Dermis microvascular lymphatic vessel endothelial cell (primary cell): ENCODE measurements at regions not wholly inside any gene's neighbourhood (a gene's known extent, or its start where the extent isn't known, plus 50 kb on each side); places are given as distances from the start of the nearest gene placed in this dataset.
"Not testable (repeated sequence)": the region's sequence is repeated elsewhere in the genome, so short reads cannot be mapped to it uniquely, and the experiment has no call there.

Source experiments
- DNase-seq, 2 donors: peaks; one replicate each; pipeline versions ENCODE4 v3.0.0 to v3.0.0-alpha.2; 2010; ENCODE audit warnings: low read depth in 2 of 2

DNA sequence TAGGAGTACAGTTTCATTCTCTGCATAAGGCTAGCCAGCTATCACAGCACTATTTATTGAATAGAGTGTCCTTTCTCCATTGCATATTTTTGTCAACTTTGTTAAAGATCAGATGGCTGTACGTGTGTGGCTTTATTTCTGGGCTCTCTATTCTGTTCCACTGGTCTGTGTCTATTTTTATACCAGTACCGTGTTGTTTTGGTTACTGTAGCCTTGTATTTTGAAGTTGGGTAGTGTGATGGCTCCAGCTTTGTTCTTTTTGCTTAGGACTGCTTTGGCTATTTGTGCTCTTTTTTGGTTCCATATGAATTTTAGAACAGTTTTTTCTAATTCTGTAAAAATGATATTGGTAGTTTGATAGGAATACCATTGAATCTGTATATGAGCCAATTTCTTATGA, 182.1 kb upstream of the DIAPH2 start:
- DNase-seq = no peak

DNA sequence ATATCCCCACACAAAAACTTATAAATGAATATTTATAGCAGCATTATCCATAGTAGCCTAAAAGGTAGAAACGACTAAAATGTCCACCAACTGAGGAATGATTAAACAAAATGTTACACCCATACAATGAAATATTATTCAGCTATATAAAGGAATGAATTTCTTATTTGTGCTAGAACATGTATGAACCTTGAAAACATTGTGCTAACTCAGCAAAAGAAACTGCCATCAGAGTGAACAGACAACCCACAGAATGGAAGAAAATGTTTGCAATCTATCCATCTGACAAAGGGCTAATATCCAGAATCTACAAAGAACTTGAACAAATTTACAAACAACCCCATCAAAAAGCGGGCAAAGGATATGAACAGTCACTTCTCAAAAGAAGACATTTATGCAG, 155.3 kb upstream of the DIAPH2 start:
- DNase-seq = not testable (repeated sequence)

DNA sequence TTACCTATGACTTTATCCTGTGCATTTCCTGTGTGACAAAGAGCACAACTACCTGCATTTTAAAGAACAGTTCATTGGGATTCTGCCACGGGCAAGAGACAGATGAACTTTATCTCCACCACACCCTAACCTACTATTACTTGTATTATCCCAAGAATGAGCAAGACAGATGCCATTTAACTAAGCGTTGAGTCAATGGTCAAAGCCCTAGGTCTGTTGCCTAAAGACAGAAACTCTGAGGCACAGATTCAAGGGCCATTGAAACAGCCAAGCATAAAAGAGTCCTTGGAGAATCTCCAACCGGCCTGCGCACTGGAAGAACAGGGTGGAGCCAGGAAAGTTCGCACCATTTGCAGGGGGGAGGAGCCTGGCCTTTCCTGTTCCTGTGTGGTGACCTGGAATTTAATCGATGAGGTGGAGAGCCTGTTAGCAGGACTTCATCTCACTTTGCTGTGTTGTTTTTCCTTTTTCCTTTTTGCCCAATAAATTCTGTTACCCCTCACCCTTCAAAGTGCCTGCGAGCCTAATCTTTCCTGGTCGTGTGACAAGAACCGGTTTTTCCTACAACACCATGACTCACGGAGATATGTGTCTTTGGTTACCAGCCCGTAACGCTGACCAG, 146.4 kb upstream of the DIAPH2 start:
- DNase-seq = no peak

DNA sequence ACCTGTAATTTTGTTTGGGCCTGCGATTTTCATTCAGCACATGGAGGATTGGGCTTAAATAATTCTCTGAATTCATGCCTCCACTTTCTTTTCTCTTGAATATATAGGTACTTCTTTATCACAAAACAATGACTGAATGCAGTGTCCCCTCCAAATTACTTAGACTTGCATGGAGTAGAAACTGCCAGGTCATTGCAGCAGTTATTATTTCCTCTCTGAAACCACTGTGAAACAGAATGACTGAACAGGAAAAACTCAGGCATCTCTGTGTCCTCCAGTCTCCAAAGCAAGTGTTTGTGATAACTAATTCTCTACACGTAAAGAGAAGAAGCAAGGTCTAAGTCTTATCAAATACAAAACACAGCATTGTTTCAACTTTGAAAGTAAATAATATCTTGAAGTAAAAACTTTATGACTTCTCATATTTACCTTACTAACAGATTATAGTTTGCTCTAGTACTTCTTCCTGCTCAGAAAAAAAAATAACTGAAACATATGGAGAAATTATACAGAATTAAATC, 144.5 kb upstream of the DIAPH2 start:
- peak in 1 of 2 donors; percentile 2 for DNase-seq

DNA sequence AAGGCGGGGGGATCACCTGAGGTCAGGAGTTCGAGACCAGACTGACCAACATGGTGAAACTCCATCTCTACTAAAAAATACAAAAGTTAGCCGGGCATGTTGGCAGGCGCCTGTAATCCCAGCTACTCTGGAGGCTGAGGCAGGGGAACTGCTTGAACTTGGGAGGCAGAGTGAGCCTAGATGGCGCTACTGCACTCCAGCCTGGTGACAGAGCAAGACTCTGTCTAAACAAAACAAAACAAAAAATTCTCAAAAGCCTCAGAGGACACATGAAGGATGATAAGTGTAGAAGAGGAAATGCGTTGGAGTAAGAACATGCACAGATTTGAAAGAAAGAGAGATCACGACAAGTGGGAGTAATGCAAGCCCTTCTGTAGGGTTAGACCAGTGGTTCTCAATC, 138.4 kb upstream of the DIAPH2 start:
- DNase-seq = not testable (repeated sequence)

DNA sequence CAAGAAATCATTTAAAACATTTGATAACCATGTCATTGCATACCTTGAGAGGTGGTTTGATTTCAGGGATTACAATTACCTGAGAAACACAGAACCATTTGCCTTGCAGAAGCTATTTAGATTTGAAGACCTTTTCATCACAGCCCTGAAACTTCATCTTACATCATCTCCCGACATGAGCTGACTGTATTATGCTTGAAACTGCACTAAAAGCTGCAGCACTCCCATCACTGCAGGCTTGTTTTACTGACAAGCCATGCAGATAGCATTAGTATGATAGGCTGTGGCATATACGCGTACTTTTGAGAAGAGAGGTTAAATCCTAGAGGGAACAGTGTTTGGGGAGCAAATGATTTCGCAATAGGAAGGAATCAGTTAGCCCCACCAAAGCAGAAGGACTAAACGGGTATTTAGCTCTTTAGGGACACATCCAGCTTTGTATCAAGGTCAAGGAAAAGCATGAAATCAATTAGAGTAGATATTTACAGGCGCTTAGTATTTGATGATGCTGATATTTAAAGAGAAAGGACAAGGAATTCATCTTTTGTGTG, 133.2 kb upstream of the DIAPH2 start:
- no peak for DNase-seq

DNA sequence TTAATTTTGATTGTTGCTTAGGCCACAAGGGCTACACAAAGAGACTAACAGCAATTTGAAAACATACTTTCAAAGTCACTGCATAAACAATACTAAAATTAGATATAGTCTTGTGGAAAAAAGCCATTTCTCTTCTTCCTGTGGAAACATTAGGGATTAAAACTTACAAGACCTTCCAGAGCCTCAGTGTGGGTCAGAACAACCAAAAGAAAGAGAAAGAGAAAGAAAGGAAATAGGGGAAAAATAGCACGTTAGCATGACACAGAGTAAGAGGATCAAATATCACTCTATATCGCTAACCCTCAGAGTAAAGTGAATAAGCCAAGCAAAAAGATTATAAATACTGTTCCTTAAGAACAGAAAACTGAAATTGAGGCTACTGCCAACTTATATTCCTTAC, 127.8 kb upstream of the DIAPH2 start:
- no peak for DNase-seq

DNA sequence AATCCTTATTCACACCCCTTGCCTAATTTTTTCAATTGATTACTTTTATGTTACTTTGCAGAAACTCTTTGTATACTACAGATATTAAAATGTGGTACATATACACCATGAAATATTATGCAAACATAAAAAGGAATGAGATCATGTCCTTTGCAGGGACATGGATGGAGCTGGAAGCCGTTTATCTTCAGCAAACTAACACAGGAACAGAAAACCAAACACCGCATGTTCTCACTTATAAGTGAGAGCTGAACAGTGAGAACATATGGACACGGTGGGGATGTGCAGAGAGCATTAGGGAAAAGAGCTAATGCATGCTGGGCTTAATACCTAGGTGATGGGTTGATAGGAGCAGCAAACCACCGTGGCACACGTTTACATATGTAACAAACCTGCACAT, 123.5 kb upstream of the DIAPH2 start:
- DNase-seq = not testable (repeated sequence)

DNA sequence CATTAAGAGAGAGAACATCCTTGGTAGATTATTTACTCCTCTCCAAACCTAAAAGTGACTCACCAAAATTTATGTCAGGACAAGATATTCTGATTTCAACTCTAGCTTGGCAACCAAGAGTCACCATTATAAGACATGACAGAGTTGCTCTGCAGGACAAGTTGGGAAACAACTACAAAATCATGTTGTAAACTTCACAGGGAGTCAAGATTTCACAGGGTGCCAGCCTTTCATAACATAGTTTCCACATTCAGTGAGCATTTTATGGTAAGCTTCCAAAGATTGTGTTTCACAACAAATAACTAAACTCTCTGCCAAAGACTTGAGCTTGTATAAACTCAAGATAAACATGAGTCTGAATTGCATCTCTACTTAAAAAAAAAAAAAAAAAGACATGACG, 121.0 kb upstream of the DIAPH2 start:
- no peak for DNase-seq

DNA sequence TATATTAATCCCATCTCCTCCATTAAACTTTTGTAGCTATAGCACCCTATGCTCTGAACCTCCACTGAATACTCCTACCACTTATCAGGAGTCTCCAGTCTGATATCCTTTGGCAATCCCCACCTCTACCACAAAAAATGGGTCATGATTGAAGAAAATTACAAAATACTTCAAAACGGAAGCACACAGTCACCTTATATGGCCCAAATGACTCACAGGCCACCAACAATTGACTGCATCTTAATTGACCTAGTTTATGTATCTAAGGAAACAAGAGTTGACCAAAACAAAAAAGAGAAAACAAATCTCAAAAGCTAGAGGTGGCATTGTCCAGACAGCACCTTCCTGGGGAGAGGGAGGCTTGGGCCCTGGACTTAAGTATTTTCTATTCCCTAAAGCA, 120.0 kb upstream of the DIAPH2 start:
- DNase-seq = peak in 1 of 2 donors; percentile 28

DNA sequence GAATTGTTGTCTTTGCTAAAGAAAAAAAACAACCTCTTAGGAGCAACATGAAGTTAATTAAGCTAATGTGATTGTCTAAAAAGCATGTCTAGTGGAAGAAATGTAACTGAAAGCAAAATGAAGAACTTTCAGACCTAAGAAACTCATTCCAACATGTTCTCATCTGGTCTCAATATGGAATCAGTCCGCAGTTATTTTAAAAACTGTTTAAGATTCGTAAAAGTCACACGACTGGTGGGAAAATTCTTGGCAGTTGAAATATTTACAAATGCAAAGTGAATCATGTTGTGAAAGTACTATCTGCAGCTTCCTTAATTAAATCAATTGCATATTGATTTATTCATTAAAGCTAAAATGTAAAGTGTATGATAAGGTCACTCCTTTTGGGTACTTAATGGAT, 117.8 kb upstream of the DIAPH2 start:
- DNase-seq = no peak

DNA sequence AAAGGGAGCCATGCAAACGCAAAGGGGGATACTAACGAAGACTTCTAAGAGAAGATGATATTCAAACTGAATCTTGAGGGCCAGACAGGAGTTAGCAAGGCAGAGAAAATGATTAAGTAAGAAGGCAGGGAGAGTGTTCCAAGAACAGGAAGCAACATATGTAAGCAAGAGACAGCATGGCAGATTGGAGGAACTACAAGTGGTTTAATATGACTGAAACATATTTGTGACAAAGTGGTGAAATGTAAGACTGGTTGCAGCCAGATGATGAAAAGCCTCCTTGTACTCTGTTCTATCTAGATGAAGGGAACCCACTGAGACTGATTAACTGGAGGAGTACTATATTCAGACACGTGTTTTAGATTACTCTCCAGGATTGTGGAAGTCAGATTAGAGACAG, 116.6 kb upstream of the DIAPH2 start:
- DNase-seq = no peak

DNA sequence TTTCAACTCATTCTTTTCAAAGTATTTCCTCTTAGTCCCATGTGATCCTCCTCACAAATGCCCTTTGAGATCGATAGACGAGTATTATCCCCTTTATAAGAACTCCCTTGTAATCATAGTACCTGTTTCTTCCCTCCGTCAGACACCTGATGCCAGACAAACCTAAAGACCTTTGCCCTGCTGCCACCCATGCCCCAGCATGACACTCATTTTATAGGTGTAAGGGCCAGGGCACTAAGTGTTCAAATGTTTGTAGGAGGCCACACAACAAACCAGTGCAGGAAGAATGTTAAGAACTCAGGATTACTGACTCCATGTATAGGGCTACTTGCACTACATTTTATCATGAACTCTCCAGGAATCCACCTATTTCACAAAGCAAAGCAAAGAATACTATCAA, 115.6 kb upstream of the DIAPH2 start:
- no peak for DNase-seq

DNA sequence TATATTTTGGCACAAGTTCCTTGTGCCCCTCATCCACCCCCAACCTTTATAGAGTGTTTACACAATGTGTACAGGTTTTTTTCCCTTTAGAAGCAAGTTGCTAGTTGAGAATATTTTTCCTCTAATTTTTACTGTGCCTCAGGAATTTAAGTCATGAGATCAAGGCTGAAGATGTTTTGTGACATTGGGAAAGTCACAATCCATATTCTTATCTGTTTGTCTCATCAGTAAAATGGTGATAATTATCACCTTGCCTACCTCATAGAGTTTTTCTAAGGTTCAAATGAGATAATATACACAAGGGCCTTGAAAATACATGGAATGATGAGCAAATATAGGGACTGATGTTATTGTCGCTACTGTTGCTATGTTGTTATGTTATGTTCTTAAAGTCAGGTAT, 109.6 kb upstream of the DIAPH2 start:
- no peak for DNase-seq

DNA sequence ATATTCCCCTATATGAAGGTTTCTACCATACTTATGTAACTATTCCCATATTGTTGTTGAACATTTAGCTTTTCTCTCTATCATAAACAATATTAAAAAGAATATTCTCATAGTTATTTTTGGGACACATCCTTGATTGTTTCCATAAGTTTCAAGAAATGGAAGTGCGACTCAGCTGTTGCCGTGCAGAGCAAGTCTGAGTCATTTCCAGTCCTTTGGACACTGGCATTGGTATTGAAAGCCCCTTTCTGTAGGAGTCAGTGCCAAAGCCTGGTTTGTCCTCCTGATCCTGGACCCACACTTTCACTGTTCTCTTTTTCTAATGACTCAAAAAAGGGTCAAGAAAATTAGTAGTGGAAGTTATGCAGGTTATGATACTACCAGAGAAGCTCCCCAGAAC, 108.3 kb upstream of the DIAPH2 start:
- DNase-seq = peak in 1 of 2 donors; percentile 72

DNA sequence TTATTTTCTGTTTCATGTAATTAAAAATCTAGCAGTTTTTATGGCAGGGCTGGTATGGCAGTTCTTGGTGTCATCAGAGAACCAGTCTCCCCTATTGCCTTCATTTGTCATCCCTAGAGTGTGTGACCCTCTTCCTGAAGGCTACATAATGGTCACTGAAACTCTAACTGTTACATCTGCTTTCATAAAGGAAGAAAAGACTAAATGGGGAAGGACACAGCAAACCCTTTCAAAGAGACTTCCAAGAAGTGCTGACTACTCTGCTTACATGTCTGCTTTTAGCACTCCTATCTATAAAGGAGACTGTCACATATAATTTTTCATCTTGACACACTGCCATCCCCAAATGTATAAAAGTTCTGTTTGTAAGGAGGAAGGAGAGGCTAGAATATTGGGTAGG, 105.9 kb upstream of the DIAPH2 start:
- DNase-seq = no peak

DNA sequence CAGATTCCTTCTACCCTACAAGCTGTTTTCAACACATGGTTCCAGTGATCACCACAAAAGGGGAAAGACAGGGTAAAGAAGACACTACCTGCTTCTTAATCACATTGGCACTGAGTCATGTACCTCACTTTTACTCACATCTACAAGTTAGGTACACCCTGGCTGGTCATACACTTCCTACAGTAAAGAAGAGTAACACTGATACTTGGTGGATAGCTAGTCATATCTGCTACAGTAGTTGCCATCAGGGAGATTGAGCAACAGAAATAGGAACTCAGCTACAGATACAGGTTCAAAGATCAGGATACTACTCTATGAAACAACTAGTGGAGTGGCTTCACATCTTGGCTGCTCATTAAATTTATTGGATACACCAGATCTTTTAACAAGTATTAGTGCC, 105.4 kb upstream of the DIAPH2 start:
- DNase-seq = no peak

DNA sequence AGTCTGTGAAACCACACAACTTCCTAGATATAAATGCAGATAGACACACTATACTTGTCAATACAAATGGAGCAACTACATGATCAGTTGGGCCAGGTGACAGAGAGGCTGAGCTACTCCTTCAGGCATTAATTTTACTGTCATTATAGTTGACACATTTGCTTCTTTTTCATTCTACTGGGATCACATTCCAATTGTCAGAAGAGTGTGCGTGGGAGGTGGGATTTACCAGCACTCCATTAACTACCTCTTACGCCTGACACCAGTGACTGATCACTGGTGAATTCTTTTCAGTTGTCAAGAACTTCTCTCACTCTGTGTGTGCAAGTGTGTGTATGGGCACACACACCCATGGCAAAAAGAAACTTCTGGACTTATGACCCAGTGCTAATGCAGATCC, 94.2 kb upstream of the DIAPH2 start:
- no peak for DNase-seq

DNA sequence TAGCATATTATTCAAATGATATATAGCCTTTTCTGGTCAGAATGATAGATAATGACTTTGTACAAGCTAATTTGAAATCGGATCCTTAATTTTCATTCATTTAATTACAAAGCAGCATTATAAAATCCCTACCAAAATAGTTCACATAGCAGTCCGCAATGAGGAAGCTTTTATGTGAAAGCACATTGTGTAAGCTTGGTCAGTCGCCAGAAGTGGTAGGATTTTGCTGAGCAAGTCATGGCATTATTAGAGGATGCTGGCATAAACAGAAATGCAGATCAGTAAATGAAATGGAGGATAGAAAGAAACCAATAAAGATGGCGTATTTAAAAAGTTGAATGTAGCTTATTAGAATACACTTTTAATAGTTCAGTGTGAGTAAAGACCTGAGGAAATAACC, 93.2 kb upstream of the DIAPH2 start:
- peak in 1 of 2 donors; percentile 5 for DNase-seq

DNA sequence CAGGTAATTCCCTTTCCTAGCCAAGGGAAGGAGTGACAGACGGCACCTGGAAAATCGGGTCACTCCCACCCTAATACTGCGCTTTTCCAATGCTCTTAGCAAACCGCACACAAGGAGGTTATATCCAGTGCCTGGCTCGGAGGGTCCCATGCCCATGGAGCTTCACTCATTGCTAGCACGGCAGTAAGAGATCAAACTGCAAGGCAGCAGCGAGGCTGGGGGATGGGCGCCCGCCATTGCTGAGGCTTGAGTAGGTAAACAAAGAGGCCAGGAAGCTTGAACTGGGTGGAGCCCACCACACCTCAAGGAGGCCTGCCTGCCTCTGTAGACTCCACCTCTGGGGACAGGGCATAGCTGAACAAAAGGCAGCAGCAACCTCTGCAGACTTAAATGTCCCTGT, 86.8 kb upstream of the DIAPH2 start:
- DNase-seq = not testable (repeated sequence)

DNA sequence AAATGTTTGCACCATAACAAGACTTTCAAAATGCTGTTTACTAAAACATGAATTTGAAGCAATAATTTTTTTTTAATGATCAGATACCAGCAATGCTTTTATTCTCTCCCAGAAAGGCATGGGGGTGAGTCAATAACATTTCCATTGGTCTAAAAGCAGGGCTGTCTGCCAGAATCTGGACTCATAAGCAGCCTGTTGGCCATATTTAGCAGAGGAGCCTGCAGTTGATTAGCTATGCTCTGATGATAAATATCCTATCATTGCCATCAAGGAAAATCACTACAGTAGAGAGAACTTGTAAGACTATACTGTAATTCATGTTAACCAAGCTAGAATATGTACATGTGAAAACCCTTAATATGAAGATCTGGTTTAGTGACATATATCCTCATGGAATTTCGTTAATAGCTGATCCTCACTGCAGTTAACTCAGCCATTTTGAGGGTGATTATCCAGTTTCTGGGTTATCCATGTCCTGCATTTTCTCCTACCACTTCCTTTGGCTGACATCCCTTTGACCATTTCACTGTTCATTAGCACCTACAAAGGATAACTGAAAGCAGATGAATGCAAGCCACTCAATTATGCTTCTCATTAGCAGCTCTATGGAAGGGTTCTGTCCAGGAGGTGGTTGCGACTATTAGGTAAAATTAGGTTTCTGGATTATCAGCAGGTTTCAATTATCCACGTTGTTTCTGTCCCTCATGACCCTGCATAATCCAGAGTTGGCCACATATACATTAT, 72.9 kb upstream of the DIAPH2 start:
- peak in 1 of 2 donors; percentile 0 for DNase-seq

DNA sequence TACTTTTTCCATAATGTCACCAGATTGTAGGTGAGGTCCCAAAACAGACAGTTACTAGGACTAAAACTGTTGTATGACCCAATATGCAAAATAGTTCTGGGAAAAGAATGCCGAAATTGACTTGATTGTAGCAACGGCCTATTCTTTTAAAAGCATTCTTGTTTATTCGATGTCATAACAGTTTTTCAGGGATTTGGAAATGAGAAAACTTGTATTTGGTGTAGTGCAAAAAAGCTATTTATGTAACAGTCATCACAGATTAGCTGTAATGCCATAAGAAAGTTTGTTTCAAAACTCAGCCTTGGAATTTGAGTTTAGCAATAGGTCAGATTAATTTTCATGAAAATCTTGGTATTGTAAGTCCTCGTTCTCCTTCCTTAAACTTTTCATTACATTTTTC, 69.2 kb upstream of the DIAPH2 start:
- no peak for DNase-seq

DNA sequence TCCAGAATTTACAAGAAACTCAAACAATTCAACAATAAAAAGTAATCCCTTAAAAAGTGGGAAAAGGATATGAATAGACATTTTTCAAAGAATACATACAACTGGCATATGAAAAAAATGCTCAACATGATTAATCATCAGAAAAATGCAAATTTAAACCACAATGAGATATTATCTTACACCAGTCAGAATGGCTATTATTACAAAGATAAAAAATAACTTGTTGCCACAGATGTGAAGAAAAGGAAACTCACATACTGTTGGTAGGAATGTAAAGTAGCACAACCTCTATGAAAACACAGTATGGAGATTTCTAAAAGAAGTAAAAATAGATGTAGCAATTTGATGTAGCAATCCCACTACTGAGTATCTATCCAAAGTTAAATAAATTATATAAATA, 65.1 kb upstream of the DIAPH2 start:
- DNase-seq = no peak
